ENCODE measurements at regions not wholly inside any gene's neighbourhood (a gene's known extent, or its start where the extent isn't known, plus 50 kb on each side); places are given as distances from the start of the nearest gene placed in this dataset.

GRCh38 chr10:104579136-104579535 is 62.0 kb upstream of the SORCS3 start:
- FAIRE-seq, result no peak
- intact Hi-C loops (cut with micrococcal nuclease), result no loop called here
- in situ Hi-C loops (cut with MboI), result no loop called here

More at GRCh38 chr10:104579136-104579535, 62.0 kb upstream of the SORCS3 start:
- no peak overlapping the region for H3K4me2 ChIP-seq (ENCODE audit: insufficient read depth, low read length)
- H3K9ac ChIP-seq (ENCODE audit: insufficient read depth in 1 of 2, low read depth in 2 of 2, low read length in 2 of 2), result no peak overlapping the region
- no peaks in the 10 kb centered on the region for H3K79me2 ChIP-seq (ENCODE audit: control insufficient read depth, insufficient read depth, low read length)
- POLR2A ChIA-PET, result no interaction called here
- H3K36me3 ChIP-seq (ENCODE audit: control insufficient read depth, insufficient read depth, low read length), result no peaks in the 10 kb centered on the region
- no peak for DNase-seq (ENCODE audit: extremely low read depth in 1 of 4, low spot score in 3 of 4)
- peaks cover 0 to 4% of the 10 kb centered on the region in 2 experiments; a peak in 1 of 5 replicates for H3K4me1 ChIP-seq (replicated peaks in 1 of 2; ENCODE audit: control insufficient read depth in 2 of 2, insufficient read depth in 2 of 2, low read length in 2 of 2)
- TF ChIP-seq MTA2 (IDR thresholded peaks at IDR 0.05; ENCODE audit: low read depth), result no peak
- no peak for TF ChIP-seq ARID1B (IDR thresholded peaks at IDR 0.05)
- no peak for TF ChIP-seq NKRF (IDR thresholded peaks at IDR 0.05; ENCODE audit: borderline replicate concordance)
- TF ChIP-seq ELF2 (CRISPR knock-in tag; IDR thresholded peaks at IDR 0.05), result no peak
- no peak for TF ChIP-seq KAT2B (IDR thresholded peaks at IDR 0.05; ENCODE audit: low read depth, low read length)
- no peak for TF ChIP-seq FOXK1 (CRISPR knock-in tag; IDR thresholded peaks at IDR 0.05; ENCODE audit: borderline replicate concordance)
- no peak for TF ChIP-seq KLF1 (tag; IDR thresholded peaks at IDR 0.05)
- no peak for TF ChIP-seq ZNF551 (CRISPR knock-in tag; IDR thresholded peaks at IDR 0.05)
- no peak for TF ChIP-seq KDM5B (IDR thresholded peaks at IDR 0.05; ENCODE audit: insufficient replicate concordance, low read depth, low read length)
- TF ChIP-seq SP2 (IDR thresholded peaks at IDR 0.05; ENCODE audit: extremely low read depth, low read depth, low read length, poor library complexity, severe bottlenecking), result no peak
- no peak for TF ChIP-seq ZNF395 (CRISPR knock-in tag; IDR thresholded peaks at IDR 0.05)
- no peak for TF ChIP-seq TEAD1 (CRISPR knock-in tag; IDR thresholded peaks at IDR 0.05)
- no peak for TF ChIP-seq EZH2 (IDR thresholded peaks at IDR 0.05; ENCODE audit: borderline replicate concordance, low read depth, low read length)
- TF ChIP-seq DPF2 (IDR thresholded peaks at IDR 0.05), result no peak
- TF ChIP-seq THAP12 (CRISPR knock-in tag; IDR thresholded peaks at IDR 0.05), result no peak
- H3K9me3 ChIP-seq (replicated peaks; ENCODE audit: control insufficient read depth, insufficient read depth, low read depth, low read length), result no peaks in the 10 kb centered on the region
- H2AFZ ChIP-seq (ENCODE audit: low read depth, low read length), result no peak overlapping the region
- H3K27me3 ChIP-seq (ENCODE audit: control insufficient read depth in 2 of 2, insufficient read depth in 2 of 2, low read length in 2 of 2), result no peaks in the 10 kb centered on the region
- H3K27ac ChIP-seq (ENCODE audit: extremely low read depth, low read depth, low read length), result no peak overlapping the region
- CTCF ChIA-PET (ENCODE audit: low intra/inter-chr PET ratio), result no interaction called here
- 14% methylated on average over 5 of the region's 6 CpGs for WGBS (ENCODE audit: insufficient coverage, low coverage, missing lambda C conversion rate)
- H3K4me3 ChIP-seq, result no peak overlapping the region
- ATAC-seq, result no peak
- no peaks in the 10 kb centered on the region for H4K20me1 ChIP-seq (replicated peaks; ENCODE audit: control insufficient read depth, insufficient read depth, low read length)
- no TSS peak for BruUV-seq (replicated peaks)
- H3K9me1 ChIP-seq (ENCODE audit: control insufficient read depth, insufficient read depth, low read length), result no peaks in the 10 kb centered on the region

Measured in K562 (cell line).